ENCODE measurements at regions not wholly inside any gene's neighbourhood (a gene's known extent, or its start where the extent isn't known, plus 50 kb on each side); places are given as distances from the start of the nearest gene placed in this dataset.

DNA sequence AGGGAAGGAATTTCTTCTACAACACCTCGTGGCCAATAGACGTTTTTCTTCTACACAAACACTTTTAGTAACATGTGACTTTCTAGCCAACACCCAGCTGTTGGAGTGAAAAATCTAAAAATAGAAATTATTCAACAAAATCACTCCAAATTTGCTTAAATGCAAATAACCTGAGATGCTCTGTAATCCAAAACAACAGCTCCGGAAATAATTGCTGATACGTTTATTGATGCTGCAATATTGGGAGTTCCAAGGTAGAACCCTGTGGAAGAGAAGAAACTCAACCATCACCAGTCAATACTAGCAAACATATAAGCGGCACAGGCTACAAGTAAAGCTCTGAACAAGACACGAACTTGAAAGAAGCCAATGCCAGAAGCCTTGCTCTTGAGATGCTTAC, 230.6 kb downstream of the ALDH8A1 start:
- ATAC-seq: no peak
- Mint-ChIP-seq H3K27ac (no peak overlapping the region), H3K9me3 (no peaks in the 10 kb centered on the region), H3K36me3 (no peaks in the 10 kb centered on the region)
- DNase-seq (ENCODE audit: low spot score in 2 of 2): no peak

DNA sequence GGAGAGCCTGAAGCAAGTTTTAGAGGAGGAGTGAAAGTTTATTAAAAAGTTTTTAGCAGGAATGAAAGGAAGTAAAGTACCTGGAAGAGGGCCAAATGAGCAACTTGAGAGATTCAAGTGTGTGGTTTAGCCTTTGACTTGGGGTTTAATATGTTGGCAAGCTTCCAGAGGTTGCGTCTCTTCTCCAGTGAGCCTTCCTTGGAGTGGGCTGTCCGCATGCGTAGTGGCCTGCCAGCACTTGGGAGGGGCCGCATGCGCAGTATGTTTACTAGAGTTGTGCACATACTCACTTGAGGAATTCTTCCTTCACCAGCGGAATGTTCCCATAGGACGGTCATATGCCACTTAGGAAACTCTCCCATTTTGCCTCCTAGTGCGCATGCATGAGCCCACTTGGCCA, 235.2 kb downstream of the ALDH8A1 start:
- ATAC-seq (no peak), DNase-seq (ENCODE audit: low spot score in 2 of 2) (no peak)
- H3K27ac Mint-ChIP-seq: no peak overlapping the region
- H3K9me3 Mint-ChIP-seq: no peaks in the 10 kb centered on the region
- no peaks in the 10 kb centered on the region for H3K36me3 Mint-ChIP-seq

DNA sequence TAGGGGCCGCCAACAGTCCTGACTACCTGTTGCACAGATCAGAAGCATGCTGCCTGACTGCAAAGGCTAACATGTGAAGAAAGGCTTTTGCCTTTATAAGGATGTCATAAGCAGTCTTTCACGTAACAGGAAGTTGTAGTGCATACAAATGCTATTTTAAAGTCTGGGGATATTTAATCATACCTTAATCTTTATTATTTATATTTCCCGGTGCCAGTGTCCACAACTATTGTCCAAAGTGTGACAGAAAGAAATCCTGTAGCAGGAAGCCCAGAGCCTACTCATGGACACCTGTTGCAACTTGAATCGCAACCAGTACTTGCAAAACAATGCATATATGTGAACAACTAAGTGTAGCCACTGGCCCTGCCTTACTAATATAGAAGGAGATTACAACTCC, 235.8 kb downstream of the ALDH8A1 start:
- no peak for ATAC-seq
- Mint-ChIP-seq H3K27ac (no peak overlapping the region), H3K36me3 (no peaks in the 10 kb centered on the region), H3K9me3 (no peaks in the 10 kb centered on the region)
- DNase-seq (ENCODE audit: low spot score in 2 of 2): no peak

DNA sequence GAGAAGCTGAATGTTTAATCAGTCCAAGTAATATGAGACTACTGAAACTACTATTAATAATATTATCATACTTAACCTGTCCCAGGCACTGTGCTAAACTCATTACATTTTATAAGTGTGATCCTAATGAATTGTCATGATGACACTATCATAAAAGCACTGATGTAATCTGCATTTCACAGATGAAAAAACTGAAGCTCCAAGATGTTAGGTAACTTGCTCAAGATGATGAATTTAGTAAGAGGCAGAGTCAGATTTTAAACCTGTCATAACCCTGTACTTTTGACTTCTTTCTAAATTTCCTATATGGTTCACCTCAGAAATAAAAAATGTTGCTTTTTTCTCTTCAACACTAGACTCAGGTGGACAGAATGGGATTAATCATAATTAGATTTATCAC, 237.6 kb downstream of the ALDH8A1 start:
- no peaks in the 10 kb centered on the region for H3K36me3 Mint-ChIP-seq
- H3K9me3 Mint-ChIP-seq: no peaks in the 10 kb centered on the region
- ATAC-seq (no peak), DNase-seq (ENCODE audit: low spot score in 2 of 2) (no peak)
- no peak overlapping the region for H3K27ac Mint-ChIP-seq

DNA sequence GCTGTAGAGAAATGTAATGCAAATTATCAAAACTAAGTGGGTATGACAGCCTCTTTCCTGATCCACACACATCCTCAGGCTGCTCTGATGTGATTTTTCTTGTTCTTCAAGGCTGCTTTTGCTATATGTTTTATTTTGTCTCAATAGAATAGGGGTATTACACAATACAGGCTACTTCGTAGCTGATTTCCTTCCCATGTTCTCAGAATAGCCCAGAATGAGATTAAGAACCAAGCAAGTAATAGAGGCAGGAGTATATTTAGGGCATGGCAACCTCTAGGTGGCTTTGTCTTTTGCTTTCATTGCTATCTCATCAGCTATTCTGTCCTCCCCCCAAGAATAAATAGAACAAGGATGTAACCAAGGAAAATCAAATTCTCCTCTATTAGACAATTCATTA, 241.8 kb downstream of the ALDH8A1 start:
- no peaks in the 10 kb centered on the region for H3K9me3 Mint-ChIP-seq
- no peak for ATAC-seq

DNA sequence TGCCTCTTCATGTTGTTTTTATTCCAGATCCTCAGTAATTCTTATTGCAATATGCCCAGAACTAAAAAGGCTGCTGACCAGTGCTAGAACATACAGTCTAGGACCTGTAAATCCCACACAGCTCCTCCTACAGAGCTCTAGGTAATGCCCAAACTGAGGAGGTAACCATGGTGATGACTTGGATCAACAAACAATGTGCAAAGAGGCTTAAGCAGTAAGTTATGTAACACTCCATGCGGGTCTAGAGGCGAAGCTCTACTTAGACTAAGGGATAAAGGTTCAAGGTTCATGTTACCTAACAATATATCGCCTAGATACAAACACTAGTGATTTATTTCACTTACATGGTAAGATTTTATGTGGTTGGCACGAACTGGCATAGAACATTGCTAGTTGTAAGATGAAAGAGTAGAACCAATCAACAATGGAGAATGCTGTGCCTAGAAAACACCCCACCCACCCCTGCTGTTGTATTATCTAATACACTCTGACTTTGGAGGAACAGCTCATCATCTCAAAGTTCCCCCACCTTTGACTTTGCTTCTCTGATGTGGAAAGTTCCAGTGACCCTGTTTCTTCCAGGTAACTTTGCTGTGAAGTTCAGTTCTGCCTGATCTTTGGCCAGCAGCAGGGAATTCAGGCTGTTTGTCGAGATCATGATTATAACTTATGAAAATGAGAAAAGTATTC, 242.4 kb downstream of the ALDH8A1 start:
- DNase-seq (ENCODE audit: low spot score in 2 of 2): no peak
- Mint-ChIP-seq H3K27ac (no peak overlapping the region), H3K9me3 (no peaks in the 10 kb centered on the region), H3K36me3 (no peaks in the 10 kb centered on the region)
- ATAC-seq: no peak

More for the DNA sequence above, 241.8 kb downstream of the ALDH8A1 start:
- H3K36me3 Mint-ChIP-seq: no peaks in the 10 kb centered on the region
- no peak overlapping the region for H3K27ac Mint-ChIP-seq
- DNase-seq (ENCODE audit: low spot score in 2 of 2): no peak

DNA sequence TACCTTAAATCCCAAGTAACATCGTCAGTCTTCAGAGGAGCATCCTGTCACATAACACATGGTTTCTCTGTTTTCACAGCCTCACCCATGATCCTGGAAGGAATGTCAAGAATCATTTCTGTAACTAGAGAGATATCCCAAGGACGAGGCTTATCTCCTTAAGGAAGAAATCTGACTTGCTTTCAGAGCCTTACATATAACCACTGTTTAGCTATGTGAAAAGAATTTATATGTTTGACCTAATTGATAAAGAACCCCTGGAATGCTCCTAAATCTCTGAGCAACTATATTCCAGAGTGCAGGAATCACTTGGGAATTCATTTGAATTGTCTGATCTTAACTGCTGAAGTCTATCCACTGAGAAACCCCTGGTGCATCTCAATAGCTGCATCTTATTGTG, 243.1 kb downstream of the ALDH8A1 start:
- no peak for DNase-seq (ENCODE audit: low spot score in 2 of 2)

DNA sequence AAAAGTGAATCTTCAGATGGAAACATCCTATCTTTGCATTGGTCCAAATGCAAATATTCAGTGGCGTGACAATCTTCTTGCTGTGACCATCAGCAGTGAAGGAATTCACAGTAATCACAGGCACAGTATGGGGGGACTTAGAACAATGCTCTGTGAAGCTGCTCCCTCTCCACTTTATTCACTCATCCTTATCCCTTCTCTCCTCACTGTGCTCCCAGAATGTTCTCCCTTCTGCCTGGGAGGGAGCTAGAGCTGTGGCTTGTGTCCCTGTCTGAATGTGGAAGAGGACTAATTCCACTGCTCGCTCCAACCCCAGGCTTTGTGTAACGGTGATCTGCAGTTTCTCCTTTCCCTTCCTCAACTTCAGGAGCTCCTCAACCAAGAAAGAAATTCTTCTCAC, 243.7 kb downstream of the ALDH8A1 start:
- H3K27ac Mint-ChIP-seq: no peak overlapping the region
- no peaks in the 10 kb centered on the region for H3K36me3 Mint-ChIP-seq
- no peak for DNase-seq (ENCODE audit: low spot score in 2 of 2)
- no peaks in the 10 kb centered on the region for H3K9me3 Mint-ChIP-seq
- no peak for ATAC-seq

More for the DNA sequence above, 243.1 kb downstream of the ALDH8A1 start:
- Mint-ChIP-seq H3K36me3 (no peaks in the 10 kb centered on the region), H3K27ac (no peak overlapping the region), H3K9me3 (no peaks in the 10 kb centered on the region)
- ATAC-seq: no peak

DNA sequence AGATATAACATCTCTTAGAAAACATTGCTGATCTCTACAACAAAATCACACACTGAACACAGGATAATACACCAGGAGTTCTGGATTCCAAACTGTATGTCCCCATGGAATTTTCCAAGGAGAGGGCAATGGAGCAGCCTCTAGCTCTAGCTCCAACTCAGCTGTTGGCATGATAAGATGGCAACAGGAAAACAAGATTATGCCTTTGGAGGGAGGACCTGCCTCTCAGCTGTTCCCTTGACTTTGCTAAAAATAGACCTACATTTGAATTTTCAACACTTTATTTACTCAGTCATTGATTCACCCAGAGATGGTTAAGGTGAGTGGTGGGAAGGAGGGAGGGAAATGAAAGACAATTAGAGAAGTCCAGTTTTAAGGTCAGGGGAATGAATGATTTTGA, 246.7 kb downstream of the ALDH8A1 start:
- Mint-ChIP-seq H3K27ac (no peak overlapping the region), H3K9me3 (no peaks in the 10 kb centered on the region), H3K36me3 (no peaks in the 10 kb centered on the region)
- no peak for ATAC-seq
- DNase-seq (ENCODE audit: low spot score in 2 of 2): no peak

DNA sequence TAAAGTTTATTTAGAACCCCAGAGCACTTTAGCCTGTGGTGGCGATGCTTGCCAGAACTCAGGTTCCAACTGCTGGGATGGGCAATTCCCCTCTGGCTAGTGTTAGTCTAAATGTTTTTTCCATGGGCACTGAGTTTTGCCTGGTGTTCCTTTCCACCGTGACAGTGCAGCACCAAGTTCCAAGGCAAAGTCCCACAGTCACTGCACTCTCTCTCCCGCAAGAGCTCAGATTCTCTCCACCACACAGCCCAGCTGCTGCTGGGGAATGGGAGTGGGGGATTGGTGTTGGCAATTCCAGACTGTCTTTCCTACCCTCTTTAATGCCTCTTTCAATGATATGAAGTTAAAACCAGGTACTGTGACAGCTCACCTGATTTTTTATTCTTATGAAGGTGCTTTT, 247.6 kb downstream of the ALDH8A1 start:
- H3K9me3 Mint-ChIP-seq: no peaks in the 10 kb centered on the region
- DNase-seq (ENCODE audit: low spot score in 2 of 2) (no peak), ATAC-seq (no peak)
- H3K36me3 Mint-ChIP-seq: no peaks in the 10 kb centered on the region
- no peak overlapping the region for H3K27ac Mint-ChIP-seq

DNA sequence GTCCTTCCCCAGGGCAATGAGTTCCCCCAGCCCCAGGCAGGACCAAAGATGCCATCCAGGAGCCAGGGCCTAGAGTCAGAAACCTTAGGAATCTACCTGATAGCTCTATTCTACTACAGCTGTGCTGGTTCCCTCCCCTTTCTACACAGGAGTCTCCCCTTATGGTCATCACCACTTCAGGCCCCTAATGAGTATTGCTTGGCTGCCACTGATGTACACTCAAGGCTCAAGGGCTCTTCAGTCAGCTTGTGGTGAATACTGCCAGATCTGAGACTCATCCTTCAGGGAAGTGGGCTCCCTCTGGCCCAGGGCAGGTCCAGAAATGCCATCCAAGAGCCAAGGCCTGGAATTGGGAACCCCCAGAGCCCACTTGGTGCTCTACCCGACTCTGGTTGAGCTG, 248.6 kb downstream of the ALDH8A1 start:
- no peak overlapping the region for H3K27ac Mint-ChIP-seq
- H3K9me3 Mint-ChIP-seq: no peaks in the 10 kb centered on the region
- DNase-seq (ENCODE audit: low spot score in 2 of 2) (no peak), ATAC-seq (no peak)
- no peaks in the 10 kb centered on the region for H3K36me3 Mint-ChIP-seq

DNA sequence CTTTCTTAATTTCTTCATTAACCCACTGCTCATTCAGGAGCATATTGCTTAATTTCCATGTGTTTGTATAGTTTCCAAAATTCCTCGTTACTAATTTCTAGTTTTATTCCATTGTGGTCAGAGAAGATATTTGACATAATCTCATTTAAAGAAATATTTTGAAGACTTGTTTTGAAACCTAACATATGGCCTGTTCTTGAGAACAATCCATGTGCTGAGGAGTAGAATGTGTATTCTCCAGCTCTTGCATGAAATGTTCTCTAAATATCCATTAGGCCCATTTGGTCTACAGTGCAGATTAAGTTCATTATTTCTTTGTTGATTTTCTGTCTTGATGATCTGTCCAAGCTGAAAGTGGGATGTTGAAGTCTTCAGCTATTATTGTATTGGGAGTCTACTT, 251.7 kb downstream of the ALDH8A1 start:
- no peak for ATAC-seq
- H3K27ac Mint-ChIP-seq: peak overlapping the region in 1 of 2 donors; percentile 45
- no peak for DNase-seq (ENCODE audit: low spot score in 2 of 2)

DNA sequence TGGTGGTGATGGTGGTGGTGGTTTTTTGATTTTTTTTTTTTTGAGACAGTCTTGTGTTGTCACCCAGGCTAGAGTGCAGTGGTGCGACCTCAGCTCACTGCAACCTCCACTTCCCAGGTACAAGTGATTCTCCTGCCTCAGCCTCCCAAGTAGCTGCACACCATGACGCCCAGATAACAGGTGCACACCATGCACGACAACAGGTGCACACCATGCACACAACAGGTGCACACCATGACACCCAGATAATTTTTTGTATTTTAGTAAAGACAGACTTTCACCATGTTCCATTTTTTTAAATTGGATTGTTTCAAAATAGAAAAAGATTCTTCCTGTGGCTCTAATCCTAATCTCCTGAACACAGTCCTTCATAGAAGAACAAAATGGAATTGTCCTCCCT, 257.9 kb downstream of the ALDH8A1 start:
- ATAC-seq (no peak), DNase-seq (ENCODE audit: low spot score in 2 of 2) (no peak)
- H3K27ac Mint-ChIP-seq: no peak overlapping the region
- no peaks in the 10 kb centered on the region for H3K9me3 Mint-ChIP-seq
- no peaks in the 10 kb centered on the region for H3K36me3 Mint-ChIP-seq

More for the DNA sequence above, 251.7 kb downstream of the ALDH8A1 start:
- H3K9me3 Mint-ChIP-seq: no peaks in the 10 kb centered on the region
- H3K36me3 Mint-ChIP-seq: no peaks in the 10 kb centered on the region

DNA sequence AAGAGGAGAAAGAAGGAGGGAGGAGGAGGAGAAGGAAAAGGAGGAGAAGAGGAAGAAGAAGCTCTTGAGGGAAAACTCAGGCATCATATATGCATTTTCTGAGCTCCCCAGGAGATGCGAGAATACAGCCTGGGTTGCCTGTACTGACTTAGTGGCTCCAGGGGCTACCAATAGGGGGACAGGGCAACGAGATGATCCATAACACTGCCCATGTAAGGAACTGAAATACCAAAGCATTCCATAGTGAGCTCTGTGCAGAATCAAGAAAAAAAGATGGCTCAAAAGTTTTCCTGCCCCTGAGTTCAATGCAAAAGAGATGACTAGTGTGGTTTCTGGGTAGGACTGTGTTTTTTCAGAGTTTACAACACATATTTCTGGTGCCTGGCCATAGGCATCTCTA, 258.7 kb downstream of the ALDH8A1 start:
- no peak overlapping the region for H3K27ac Mint-ChIP-seq
- H3K9me3 Mint-ChIP-seq: no peaks in the 10 kb centered on the region
- ATAC-seq (no peak), DNase-seq (ENCODE audit: low spot score in 2 of 2) (no peak)
- no peaks in the 10 kb centered on the region for H3K36me3 Mint-ChIP-seq

DNA sequence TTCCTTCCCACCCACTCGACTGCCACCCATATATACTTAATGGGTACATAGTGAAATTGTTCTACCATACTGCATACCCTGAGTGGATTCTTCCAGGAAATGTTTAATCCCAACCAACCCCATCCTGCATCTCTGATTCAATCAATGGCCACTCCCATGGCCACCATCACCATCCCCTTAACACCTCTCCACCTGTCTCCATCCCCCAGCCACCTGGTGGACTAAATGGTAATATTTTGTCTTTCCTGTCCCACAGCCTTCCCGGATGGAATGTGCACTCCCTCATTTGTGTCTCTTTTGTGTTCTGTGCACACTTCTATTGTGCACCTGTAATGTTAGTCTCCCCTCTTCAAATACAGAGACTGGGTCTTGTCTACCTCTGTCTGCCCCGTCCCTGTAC, 259.9 kb downstream of the ALDH8A1 start:
- H3K36me3 Mint-ChIP-seq: no peaks in the 10 kb centered on the region
- ATAC-seq: no peak
- DNase-seq (ENCODE audit: low spot score in 2 of 2): no peak
- H3K27ac Mint-ChIP-seq: no peak overlapping the region
- H3K9me3 Mint-ChIP-seq: no peaks in the 10 kb centered on the region

DNA sequence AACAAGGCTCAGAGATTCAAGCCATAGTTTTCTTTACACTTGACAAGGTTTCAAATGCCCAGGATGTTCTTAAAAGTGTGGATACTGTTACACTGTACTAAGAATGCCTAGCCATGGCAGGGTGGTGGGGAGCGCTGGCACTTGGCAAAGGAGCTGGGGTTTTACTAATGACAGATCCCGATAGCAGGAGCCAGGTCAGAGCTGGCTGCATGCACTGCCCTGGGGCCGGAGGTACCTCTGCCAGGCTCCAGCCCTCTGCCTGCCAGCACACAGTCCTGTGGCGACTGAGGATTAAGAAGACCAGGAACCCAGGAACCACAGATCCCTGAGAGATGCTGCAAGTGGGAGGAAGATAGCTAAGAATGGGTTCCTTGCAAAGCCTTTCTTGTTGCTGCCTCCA, 260.3 kb downstream of the ALDH8A1 start:
- no peak for ATAC-seq
- no peaks in the 10 kb centered on the region for H3K36me3 Mint-ChIP-seq
- H3K27ac Mint-ChIP-seq: no peak overlapping the region

DNA sequence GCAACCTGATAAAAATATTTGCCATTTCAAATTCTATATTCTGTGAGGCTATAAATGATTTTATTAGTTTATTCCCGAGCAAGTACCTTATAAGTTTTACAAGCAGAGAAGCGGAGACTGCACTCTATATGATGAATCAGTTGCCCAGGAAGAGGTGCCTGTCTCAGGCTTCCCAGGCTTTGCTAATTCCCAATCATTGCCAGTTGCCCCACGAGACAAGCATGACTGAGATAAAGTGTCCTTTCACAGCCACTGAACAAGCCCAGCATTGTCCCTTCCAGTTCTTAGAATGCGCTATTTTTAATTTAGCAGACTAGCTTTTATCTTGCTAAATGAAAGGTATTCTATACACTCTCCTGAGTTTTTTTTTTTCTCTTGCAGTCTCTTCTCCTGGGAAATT, 260.7 kb downstream of the ALDH8A1 start:
- H3K36me3 Mint-ChIP-seq: no peaks in the 10 kb centered on the region
- ATAC-seq: no peak
- no peak overlapping the region for H3K27ac Mint-ChIP-seq
- no peak for DNase-seq (ENCODE audit: low spot score in 2 of 2)
- no peaks in the 10 kb centered on the region for H3K9me3 Mint-ChIP-seq

More for the DNA sequence above, 260.3 kb downstream of the ALDH8A1 start:
- no peak for DNase-seq (ENCODE audit: low spot score in 2 of 2)
- H3K9me3 Mint-ChIP-seq: no peaks in the 10 kb centered on the region

DNA sequence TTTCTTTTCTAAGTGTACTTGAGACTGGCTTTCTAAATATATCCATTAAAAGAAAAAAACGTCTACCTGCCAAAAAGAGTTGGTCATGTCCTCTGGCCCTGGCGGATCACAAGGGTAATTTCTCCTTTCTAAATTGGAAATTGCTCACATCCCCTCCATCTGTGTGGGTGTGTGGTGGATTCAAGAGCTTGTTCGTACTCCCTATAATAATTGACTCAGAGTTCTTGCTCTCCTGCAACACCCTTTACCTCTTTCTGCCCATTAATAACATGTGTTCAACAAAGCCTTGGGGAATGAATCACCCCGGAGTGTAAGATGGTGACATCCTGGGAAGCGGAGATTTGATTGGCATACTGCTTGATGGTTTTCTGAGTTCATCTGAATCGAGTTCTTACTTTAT, 263.8 kb downstream of the ALDH8A1 start:
- DNase-seq (ENCODE audit: low spot score in 2 of 2) (no peak), ATAC-seq (no peak)
- no peaks in the 10 kb centered on the region for H3K9me3 Mint-ChIP-seq
- H3K27ac Mint-ChIP-seq: no peak overlapping the region
- no peaks in the 10 kb centered on the region for H3K36me3 Mint-ChIP-seq

DNA sequence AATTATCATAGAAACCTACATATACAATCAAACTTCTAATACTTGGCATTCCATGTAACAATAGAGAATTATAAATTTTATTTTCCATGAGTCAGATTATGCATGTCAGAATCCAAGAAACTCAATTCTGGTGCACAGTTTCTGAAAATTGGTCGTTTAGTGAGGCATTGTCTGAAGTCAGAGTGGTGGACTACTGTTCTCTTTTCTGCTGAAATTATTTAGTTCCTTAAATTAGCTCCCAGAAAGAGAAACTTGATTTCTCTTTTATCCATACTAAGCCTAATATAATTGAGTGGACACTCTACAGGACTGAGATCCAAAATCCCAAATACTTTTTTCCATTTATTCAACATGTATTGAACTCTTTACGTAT, 265.5 kb downstream of the ALDH8A1 start:
- Mint-ChIP-seq H3K36me3 (no peaks in the 10 kb centered on the region), H3K9me3 (no peaks in the 10 kb centered on the region), H3K27ac (no peak overlapping the region)
- DNase-seq (ENCODE audit: low spot score in 2 of 2) (no peak), ATAC-seq (no peak)
